ENCODE measurements at regions not wholly inside any gene's neighbourhood (a gene's known extent, or its start where the extent isn't known, plus 50 kb on each side); places are given as distances from the start of the nearest gene placed in this dataset.

DNA sequence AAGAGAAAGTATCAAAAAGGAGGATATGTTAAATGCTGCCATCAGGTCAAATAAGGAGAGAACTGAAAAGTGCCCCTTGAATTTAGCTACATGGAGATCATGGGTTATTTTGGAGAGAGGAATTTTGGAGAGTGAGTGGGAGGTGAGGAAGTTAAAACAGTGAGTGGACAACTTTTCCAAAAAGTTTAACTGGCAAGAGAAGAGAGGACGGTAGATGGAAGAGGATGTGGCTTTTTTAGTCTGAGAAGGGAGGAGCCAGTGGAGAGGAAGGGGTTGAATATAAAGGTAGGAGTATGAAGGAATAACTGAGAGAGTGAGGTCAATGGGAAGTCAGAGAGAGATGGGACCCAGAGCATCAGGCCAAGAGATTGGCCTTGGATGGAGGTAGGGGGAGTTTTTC lies 62.5 kb upstream of the NFE2L2 start:
- TF ChIP-seq CTCF (IDR thresholded peaks at IDR 0.05) (no peak), ZFX (IDR thresholded peaks at IDR 0.05; ENCODE audit: borderline replicate concordance) (no peak)

All from 22Rv1 (cell line).